BJ (cell line): ENCODE measurements at regions not wholly inside any gene's neighbourhood (a gene's known extent, or its start where the extent isn't known, plus 50 kb on each side); places are given as distances from the start of the nearest gene placed in this dataset.

Source experiments
- CTCF ChIA-PET: fragments of 350-600 bp; formaldehyde crosslinking; extraction: SDS; loops from one replicate; lab custom pipeline; 2021; ENCODE audit warnings: antibody characterized with exemption, inconsistent platforms; lab: Yijun Ruan, JAX
- POLR2A ChIA-PET: fragments of 300-600 bp; sonication (Branson Sonifier 250); formaldehyde crosslinking; extraction: SDS; loops from one replicate; lab custom pipeline; 2021; ENCODE audit warnings: antibody characterized with exemption; lab: Charles Lee
- DNase-seq: peaks from one replicate; pipeline ENCODE4 v3.0.0-alpha.2; 2011; ENCODE audit warnings: low read depth
- H3K27me3 ChIP-seq: 2 replicates; pipeline ENCODE4 v1.6.0; 2011; ENCODE audit warnings: low read length; ENCODE audit not compliant: control insufficient read depth, insufficient read depth
- H3K36me3 ChIP-seq: 2 replicates; pipeline ENCODE4 v1.5.1; 2011; ENCODE audit warnings: low read length; ENCODE audit not compliant: control insufficient read depth, insufficient read depth
- H3K4me3 ChIP-seq: 2 replicates; pipeline ENCODE4 v1.5.1; 2011; ENCODE audit warnings: low read depth, mild to moderate bottlenecking, control low read depth, low read length
- CTCF ChIP-seq: IDR thresholded peaks from 2 replicates; pipeline ENCODE4 v1.5.1; 2011; ENCODE audit warnings: low read depth, mild to moderate bottlenecking, control low read depth, inconsistent platforms, low read length, moderate library complexity; ENCODE audit not compliant: insufficient read depth

GRCh38 chr5:86124333-86124732 is 493.4 kb upstream of the COX7C start:
- Histone ChIP-seq H3K27me3 (no peaks in the 10 kb centered on the region), H3K4me3 (no peak overlapping the region), H3K36me3 (no peaks in the 10 kb centered on the region)
- no peak for TF ChIP-seq CTCF
- no peak for DNase-seq
- CTCF ChIA-PET = no interaction called here
- POLR2A ChIA-PET = no interaction called here

GRCh38 chr5:86125731-86126601 is 491.8 kb upstream of the COX7C start:
- Histone ChIP-seq H3K36me3 (no peaks in the 10 kb centered on the region), H3K27me3 (no peaks in the 10 kb centered on the region), H3K4me3 (no peak overlapping the region)
- ChIA-PET POLR2A (no interaction called here), CTCF (no interaction called here)
- DNase-seq = no peak
- no peak for TF ChIP-seq CTCF

- POLR2A ChIA-PET = no interaction called here
- CTCF ChIA-PET = no interaction called here
- DNase-seq = no peak
- no peak for TF ChIP-seq CTCF
- H3K27me3 ChIP-seq = no peaks in the 10 kb centered on the region
- no peaks in the 10 kb centered on the region for H3K36me3 ChIP-seq
- no peak overlapping the region for H3K4me3 ChIP-seq
Measured at GRCh38 chr5:86127696-86128095, 490.0 kb upstream of the COX7C start.

- ChIA-PET CTCF (no interaction called here), POLR2A (no interaction called here)
- DNase-seq = no peak
Measured at GRCh38 chr5:86129009-86129408, 488.7 kb upstream of the COX7C start.

GRCh38 chr5:86137297-86137696 is 480.4 kb upstream of the COX7C start:
- Histone ChIP-seq H3K36me3 (no peaks in the 10 kb centered on the region), H3K4me3 (no peak overlapping the region), H3K27me3 (no peaks in the 10 kb centered on the region)
- ChIA-PET CTCF (interaction anchor here (0.7 kb wide), 1 partner anchor 1417 kb away, joined by 3 read pairs; no protein-coding TSS in a partner anchor), POLR2A (no interaction called here)
- TF ChIP-seq CTCF = no peak
- DNase-seq = no peak

More at GRCh38 chr5:86129009-86129408, 488.7 kb upstream of the COX7C start:
- Histone ChIP-seq H3K4me3 (no peak overlapping the region), H3K36me3 (no peaks in the 10 kb centered on the region), H3K27me3 (no peaks in the 10 kb centered on the region)
- TF ChIP-seq CTCF = no peak
